Hepatocyte (in vitro differentiated cells): ENCODE measurements at regions not wholly inside any gene's neighbourhood (a gene's known extent, or its start where the extent isn't known, plus 50 kb on each side); places are given as distances from the start of the nearest gene placed in this dataset.

Experiments
- DNase-seq: peaks from one replicate; pipeline ENCODE4 v3.0.0-alpha.2; 2016; ENCODE audit warnings: low spot score
- H2AFZ ChIP-seq: fragments of 200-600 bp; sonication (generic); 2 replicates; pipeline ENCODE4 v1.6.0; 2016; ENCODE audit warnings: antibody characterized with exemption, mild to moderate bottlenecking
- H3K27ac ChIP-seq: fragments of 200-600 bp; sonication (generic); 2 replicates; pipeline ENCODE4 v1.5.1; 2016; ENCODE audit warnings: mild to moderate bottlenecking
- H3K27me3 ChIP-seq: fragments of 200-600 bp; sonication (generic); 2 replicates; pipeline ENCODE4 v1.6.1; 2016
- H3K36me3 ChIP-seq: fragments of 200-600 bp; sonication (generic); replicated peaks from 2 replicates; pipeline ENCODE4 v1.5.1; 2016; ENCODE audit warnings: low read depth; ENCODE audit not compliant: insufficient read depth
- H3K4me1 ChIP-seq: fragments of 200-600 bp; sonication (generic); 2 replicates; pipeline ENCODE4 v1.5.1; 2016; ENCODE audit warnings: mild to moderate bottlenecking, moderate library complexity; ENCODE audit not compliant: insufficient read depth
- H3K4me2 ChIP-seq: fragments of 200-600 bp; sonication (generic); 2 replicates; pipeline ENCODE4 v1.6.0; 2016
- H3K4me3 ChIP-seq: fragments of 200-600 bp; sonication (generic); 2 replicates; pipeline ENCODE4 v1.5.1; 2016; ENCODE audit warnings: mild to moderate bottlenecking
- H3K79me2 ChIP-seq: fragments of 200-600 bp; sonication (generic); 2 replicates; pipeline ENCODE4 v1.6.0; 2017; ENCODE audit warnings: mild to moderate bottlenecking
- H3K9me2 ChIP-seq: fragments of 200-600 bp; sonication (generic); replicated peaks from 2 replicates; pipeline ENCODE4 v1.6.0; 2017; ENCODE audit warnings: mild to moderate bottlenecking; ENCODE audit not compliant: insufficient read depth
- H3K9me3 ChIP-seq: fragments of 200-600 bp; sonication (generic); 2 replicates; pipeline ENCODE4 v1.5.1; 2016; ENCODE audit warnings: low read depth, mild to moderate bottlenecking
- H4K20me1 ChIP-seq: fragments of 200-600 bp; sonication (generic); 2 replicates; pipeline ENCODE4 v1.6.0; 2016; ENCODE audit warnings: mild to moderate bottlenecking; ENCODE audit not compliant: insufficient read depth, poor library complexity, severe bottlenecking
- CTCF ChIP-seq: fragments of 200-600 bp; sonication (generic); IDR thresholded peaks from 2 replicates; pipeline ENCODE4 v1.5.1; 2016; ENCODE audit warnings: antibody characterized with exemption, mild to moderate bottlenecking; ENCODE audit not compliant: poor library complexity
- EZH2 ChIP-seq: fragments of 200-600 bp; sonication (generic); IDR thresholded peaks from 2 replicates; pipeline ENCODE4 v1.6.1; 2016; ENCODE audit warnings: antibody characterized with exemption, mild to moderate bottlenecking, borderline replicate concordance
- EZH2phosphoT487 ChIP-seq: fragments of 200-600 bp; sonication (generic); IDR thresholded peaks from one replicate; pipeline ENCODE4 v1.6.1; 2018; ENCODE audit warnings: antibody characterized with exemption, mild to moderate bottlenecking, low read depth, moderate library complexity; ENCODE audit not compliant: unreplicated experiment, severe bottlenecking
- WGBS: methylation state at CpG from one replicate; pipeline ENCODE4 v1.1.6; 2016; ENCODE audit warnings: low lambda C conversion rate; ENCODE audit errors: missing lambda C conversion rate; 5-methylcytosine and 5-hydroxymethylcytosine counted together

- H4K20me1 ChIP-seq: no peaks in the 10 kb centered on the region
- H3K9me3 ChIP-seq: no peaks in the 10 kb centered on the region
- WGBS: 99% methylated on average over 3 of the region's 3 CpGs
- no peak overlapping the region for H2AFZ ChIP-seq
- H3K79me2 ChIP-seq: no peaks in the 10 kb centered on the region
- no peak for TF ChIP-seq CTCF
- no peak for TF ChIP-seq EZH2
- TF ChIP-seq EZH2phosphoT487: no peak
- H3K4me1 ChIP-seq: no peaks in the 10 kb centered on the region
- no peak overlapping the region for H3K4me2 ChIP-seq
- no peaks in the 10 kb centered on the region for H3K36me3 ChIP-seq
- DNase-seq: no peak
- H3K9me2 ChIP-seq: no peaks in the 10 kb centered on the region
- no peak overlapping the region for H3K4me3 ChIP-seq
- H3K27ac ChIP-seq: no peak overlapping the region
- H3K27me3 ChIP-seq: no peaks in the 10 kb centered on the region
These were observed 108.7 kb upstream of the LCORL start for GRCh38 chr4:18130256-18130655.

DNA sequence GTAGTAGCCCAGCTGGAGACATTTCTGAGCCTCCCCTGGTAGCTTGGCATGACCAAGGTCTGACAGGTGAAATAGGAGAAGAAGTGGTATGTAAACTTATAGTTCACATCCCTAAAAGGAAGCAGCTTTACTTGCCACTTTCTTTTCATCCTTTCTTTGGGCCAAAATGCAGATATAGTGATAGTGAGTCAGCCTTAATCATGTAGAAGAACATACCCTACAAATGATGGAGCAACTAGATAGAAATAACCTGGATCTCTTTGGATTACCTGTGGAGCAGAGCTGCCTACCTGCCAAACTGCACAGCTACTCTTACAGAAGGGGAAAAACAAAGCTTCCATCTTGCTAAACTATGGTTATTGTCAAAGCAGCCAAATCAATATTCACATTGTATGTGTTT, 106.7 kb upstream of the LCORL start:
- H2AFZ ChIP-seq: no peak overlapping the region
- no peaks in the 10 kb centered on the region for H3K4me1 ChIP-seq
- no peaks in the 10 kb centered on the region for H3K79me2 ChIP-seq
- no peak for DNase-seq
- H3K4me2 ChIP-seq: no peak overlapping the region
- no peaks in the 10 kb centered on the region for H3K9me3 ChIP-seq
- H3K4me3 ChIP-seq: no peak overlapping the region
- no peak overlapping the region for H3K27ac ChIP-seq
- H3K9me2 ChIP-seq: no peaks in the 10 kb centered on the region
- TF ChIP-seq CTCF (no peak), EZH2phosphoT487 (no peak)
- no peaks in the 10 kb centered on the region for H3K36me3 ChIP-seq
- no peaks in the 10 kb centered on the region for H3K27me3 ChIP-seq
- no peaks in the 10 kb centered on the region for H4K20me1 ChIP-seq

- Histone ChIP-seq H3K4me3 (no peak overlapping the region), H3K9me3 (no peaks in the 10 kb centered on the region), H3K27me3 (no peaks in the 10 kb centered on the region), H4K20me1 (no peaks in the 10 kb centered on the region), H3K27ac (no peak overlapping the region), H3K4me2 (no peak overlapping the region), H3K36me3 (no peaks in the 10 kb centered on the region), H3K9me2 (no peaks in the 10 kb centered on the region), H2AFZ (no peak overlapping the region), H3K4me1 (no peaks in the 10 kb centered on the region), H3K79me2 (no peaks in the 10 kb centered on the region)
- DNase-seq: no peak
- 42% methylated on average over 3 of the region's 3 CpGs for WGBS
- no peak for TF ChIP-seq EZH2
- no peak for TF ChIP-seq EZH2phosphoT487
- no peak for TF ChIP-seq CTCF
These were observed 105.5 kb upstream of the LCORL start for GRCh38 chr4:18127030-18127429.

DNA sequence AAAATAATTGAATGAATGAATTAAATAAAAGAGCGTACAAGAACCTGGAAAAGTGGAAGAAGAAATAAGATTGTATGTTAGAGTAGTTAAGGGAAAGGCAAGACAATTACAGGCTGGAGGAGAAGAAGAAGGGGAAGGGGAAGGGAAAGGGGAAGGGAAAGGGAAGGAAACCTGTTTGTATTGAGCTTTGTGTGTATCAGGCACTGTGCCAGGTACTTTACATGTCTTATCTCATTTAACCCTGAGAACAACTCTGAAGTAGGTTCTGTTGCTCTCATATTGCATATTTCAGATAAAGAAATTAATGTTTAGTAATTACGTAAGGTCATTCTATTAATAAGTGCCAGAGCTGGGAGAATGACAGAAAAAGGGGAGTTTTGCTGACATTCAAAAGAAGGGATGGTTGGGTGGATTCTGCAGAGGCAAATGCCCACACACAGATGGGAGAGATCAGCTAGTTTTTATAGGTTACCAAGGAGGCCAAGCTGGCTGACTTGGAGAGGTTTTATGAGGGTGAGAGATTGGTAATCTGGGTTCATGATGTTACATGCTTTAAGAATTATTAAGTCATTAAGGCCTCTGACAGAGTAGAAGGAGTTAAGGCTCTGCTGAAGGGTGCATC, 92.3 kb upstream of the LCORL start:
- no peaks in the 10 kb centered on the region for H4K20me1 ChIP-seq
- H3K79me2 ChIP-seq: no peaks in the 10 kb centered on the region
- H3K27me3 ChIP-seq: no peaks in the 10 kb centered on the region
- 87% methylated on average over 2 of the region's 2 CpGs for WGBS
- H3K9me2 ChIP-seq: no peaks in the 10 kb centered on the region
- no peaks in the 10 kb centered on the region for H3K9me3 ChIP-seq
- peaks cover 2% of the 10 kb centered on the region for H3K4me1 ChIP-seq
- DNase-seq: no peak
- H3K27ac ChIP-seq: no peak overlapping the region
- no peak overlapping the region for H3K4me2 ChIP-seq
- H3K4me3 ChIP-seq: no peak overlapping the region
- no peak for TF ChIP-seq CTCF
- TF ChIP-seq EZH2: no peak
- TF ChIP-seq EZH2phosphoT487: no peak
- no peak overlapping the region for H2AFZ ChIP-seq
- no peaks in the 10 kb centered on the region for H3K36me3 ChIP-seq
